Fibroblast of skin of left quadriceps (primary cell): ENCODE measurements at regions not wholly inside any gene's neighbourhood (a gene's known extent, or its start where the extent isn't known, plus 50 kb on each side); places are given as distances from the start of the nearest gene placed in this dataset.

Experiments
- DNase-seq, 2 experiments: peaks; one replicate each; pipeline ENCODE4 v3.0.0-alpha.2; 2013; ENCODE audit warnings: low read depth in 2 of 2

GRCh38 chr6:82072121-82072521, 175.4 kb downstream of the IBTK start:
- DNase-seq = peak in 1 of 2 experiments; percentile 25

DNA sequence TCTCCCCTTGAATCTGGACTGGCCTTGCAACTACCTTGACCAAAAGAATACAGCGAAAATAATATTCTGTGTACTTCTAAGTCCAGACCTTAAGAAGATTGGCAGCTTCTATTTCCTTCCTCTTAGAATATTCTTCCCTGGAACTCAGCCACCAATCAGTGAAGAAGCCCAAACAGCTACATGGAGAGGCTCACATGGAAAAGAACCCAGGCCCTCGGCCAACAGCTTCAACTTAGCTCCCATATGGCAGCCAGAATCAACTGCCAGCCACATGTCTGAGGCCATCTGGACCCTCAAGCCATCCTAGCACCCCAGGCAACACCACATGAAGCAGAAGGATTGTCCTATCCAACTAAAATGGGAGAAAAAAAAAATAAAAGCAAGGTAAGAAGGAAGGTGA, 178.8 kb downstream of the IBTK start:
- no peak for DNase-seq

DNA sequence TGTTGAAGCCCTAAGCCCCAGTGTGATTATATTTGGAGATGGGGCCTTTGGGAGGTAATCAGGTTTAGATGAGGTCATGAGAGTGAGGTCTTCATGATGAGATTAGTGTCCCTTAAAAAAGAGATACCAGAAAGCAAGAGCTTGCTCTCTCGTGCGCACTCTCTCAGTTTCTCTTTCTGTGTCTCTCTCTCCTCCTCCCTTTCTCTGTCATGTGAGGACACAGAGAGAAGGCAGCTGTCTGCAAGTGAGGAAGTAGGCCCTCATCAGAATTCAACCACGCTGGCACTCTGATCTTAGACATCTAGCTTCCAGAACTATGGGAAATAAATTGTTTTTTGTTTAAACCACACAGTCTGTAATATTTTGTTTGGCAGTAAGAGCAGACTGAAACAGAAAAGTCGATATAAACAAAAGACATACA, 180.5 kb downstream of the IBTK start:
- DNase-seq = no peak

DNA sequence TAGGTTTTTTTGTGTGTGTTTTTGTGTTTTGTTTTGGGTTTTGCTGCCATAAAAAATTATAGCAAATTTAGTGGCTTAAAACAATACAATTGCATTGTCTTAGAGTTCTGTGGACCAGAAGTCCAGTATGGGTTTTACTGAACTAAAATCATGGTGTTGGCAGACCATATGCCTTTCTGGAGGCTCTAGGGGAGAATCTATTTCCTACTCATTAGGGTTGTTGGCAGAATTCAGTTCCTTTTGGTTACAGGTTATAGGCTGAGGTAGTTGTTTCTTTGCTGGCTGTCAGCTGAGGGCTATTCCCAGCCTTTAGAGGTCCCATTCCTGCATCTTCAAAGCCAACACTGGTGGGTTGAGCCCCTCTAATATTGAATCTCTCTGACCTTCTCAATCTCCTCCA, 181.3 kb downstream of the IBTK start:
- no peak for DNase-seq

DNA sequence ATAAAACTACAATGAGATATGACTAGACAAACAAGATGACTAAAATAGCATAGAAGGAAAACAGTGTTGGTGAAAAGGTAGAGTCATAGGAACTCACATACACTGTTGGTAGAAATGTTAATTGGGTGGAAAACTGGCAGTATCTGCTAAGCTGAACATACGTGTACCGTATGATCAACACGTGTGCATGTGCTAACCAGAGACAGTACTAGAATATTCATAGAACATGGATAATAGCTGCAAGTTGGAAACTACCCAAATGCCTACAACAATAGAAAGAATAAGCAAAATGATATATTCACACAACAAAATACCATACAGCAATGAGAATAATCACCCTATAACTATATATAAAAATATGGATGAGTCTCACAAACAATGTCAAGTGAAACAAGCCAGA, 184.0 kb downstream of the IBTK start:
- no peak for DNase-seq

GRCh38 chr6:82062219-82062618, 185.3 kb downstream of the IBTK start:
- DNase-seq = no peak

DNA sequence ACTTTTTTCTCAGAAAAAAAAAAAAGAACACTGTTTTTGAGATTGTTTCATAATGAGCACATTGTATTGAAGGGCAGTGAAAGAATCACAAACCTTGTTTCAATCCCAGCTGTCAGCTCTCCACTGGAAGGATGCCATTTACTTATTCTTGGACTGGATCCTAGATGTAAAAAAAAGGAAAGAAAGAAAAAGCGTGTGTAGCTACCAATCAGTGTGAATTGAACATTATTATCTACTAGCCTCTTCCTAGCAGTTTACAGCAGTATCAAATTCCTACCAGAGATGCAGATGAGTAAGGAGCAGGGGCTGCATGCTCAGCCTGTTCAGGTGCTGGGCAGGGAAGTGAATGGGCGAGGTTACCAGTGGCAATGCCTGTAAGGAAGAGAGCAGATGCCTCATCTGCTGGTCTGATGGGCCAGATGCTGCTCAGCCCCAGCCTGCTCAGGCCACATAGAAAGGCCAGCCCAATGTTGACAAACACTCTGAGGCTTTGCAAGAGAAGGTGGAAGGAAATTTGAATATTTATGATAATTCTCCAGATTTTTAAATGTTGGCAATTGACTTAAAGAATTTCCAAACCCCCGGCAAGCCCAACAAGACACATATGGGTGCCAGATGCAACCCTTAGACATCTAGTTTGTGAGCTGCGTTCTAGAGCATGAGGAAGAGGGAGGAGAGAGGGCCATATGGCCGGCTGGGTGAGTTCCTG, 189.5 kb downstream of the IBTK start:
- peak; percentile 81 to 86 for DNase-seq

- DNase-seq = no peak
Measured at GRCh38 chr6:82056567-82056966, 191.0 kb downstream of the IBTK start.

DNA sequence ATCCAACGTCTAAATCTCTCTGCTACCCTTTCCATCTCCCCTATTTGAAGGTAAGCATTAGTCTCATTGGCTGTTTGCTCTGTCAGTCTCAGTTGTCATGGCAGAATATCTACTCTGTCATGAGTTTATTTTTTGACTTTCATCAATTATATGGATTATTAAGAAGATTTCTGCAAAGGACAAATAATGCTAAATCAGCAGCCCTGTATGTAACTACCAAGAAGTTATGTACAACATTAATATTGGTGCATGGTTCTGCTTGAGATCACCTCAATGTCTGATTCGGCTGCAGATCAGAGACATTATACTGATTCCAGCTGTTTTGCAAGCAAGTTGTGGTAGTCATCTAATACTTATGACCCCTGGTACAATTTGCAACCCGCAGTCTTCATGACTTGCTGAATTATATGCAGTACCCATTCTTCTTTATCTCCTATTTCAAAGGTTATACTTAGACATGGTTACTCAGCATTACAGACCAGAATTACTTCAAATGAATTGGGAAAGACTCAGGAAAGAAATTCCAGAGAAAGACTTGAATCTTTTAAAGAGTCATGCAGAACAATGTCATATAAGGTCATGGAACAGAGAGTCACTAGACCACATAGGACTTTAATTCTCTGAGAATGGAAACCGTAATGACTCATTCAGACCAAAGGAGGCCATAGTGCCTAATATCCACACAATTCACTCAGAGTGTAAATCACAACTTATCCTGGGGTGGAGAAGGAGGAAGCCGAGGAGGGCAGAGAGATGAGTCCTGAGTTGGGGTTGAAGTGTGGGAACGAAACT, 201.4 kb downstream of the IBTK start:
- peak; percentile 72 to 75 for DNase-seq

DNA sequence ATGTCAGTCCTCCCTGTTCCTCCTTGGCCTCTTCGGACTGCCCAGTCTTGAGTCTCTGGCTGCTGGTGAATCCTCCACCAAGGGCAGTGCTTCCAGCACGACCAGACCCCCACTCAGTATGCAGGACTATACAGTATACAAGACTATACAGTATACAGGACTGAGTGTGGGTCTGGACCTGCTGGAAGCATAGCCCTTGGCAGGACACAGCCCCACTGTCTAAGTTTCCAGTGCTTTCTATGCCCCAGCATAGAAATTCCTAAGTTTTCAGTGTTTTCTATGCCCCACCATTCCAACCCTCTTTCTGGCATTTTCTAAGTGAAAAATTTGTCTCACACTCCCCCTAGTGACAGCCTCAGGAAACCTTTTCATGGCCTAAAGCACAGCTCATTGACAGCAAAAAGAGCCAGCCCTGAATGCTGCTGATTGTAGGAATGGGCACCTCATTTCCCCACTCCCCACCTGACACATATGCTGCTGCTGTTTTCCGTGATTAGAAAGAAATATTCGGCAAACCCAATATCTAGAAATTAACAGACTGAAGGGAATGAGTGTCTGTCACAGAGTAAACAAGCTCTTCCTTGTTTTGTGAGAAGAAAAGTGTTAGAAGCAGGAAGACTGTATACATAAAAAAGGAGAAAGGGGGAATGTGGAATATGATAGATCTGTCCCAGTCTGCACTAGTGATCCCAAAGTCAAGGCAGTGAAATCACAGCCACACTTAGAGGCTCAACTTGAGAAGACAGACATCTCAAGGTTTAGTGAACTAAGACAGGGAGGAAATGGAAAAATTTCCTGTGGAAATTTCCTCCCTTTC, 206.9 kb downstream of the IBTK start:
- DNase-seq = peak; percentile 57 to 58

DNA sequence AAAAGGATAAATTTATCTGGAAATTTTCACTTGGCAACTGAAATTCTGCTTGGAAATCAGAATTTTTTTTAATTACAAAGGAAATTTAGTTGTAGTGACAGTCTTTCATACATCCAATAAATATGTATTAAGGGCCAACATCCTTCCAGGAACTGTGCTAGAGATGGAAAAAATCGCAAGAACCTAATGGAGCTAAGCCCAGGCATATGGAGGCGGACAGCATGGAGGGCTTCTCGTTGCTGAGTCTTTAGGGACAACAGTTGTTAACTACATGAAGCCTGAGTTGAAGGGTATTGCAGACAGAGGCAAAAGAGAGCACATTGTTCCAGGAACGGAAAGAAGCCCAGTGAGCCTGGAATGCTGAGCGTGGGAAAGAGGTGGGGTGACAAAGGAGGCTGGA, 208.9 kb downstream of the IBTK start:
- DNase-seq = no peak

GRCh38 chr6:82035526-82035925, 212.0 kb downstream of the IBTK start:
- no peak for DNase-seq

DNA sequence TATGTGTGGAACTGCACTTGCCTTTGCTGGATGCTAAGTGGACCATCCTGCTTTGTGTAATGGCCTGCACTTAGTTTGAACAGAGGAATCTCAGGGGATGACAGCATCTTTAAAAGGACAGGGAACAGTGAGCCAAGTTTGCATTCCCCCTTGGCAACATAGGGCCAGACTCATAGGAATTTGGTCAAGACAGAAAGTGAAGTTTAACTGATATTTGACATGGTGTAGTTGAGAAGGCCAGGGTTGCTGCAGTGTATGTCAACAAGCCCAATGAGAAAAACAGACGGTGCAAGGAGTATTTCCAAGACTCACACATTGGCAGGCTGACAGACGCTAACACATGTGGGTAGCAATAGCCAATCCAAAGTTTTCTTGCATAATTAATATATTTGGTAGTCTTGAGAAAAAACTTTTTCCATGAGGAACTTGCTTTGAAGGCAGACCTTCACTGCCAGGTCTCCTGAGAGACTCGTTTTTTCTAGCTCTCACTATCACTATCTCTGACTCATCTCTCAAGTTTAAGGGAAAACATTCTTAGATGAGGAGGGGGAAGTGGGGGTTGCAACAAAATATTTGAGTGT, 213.8 kb downstream of the IBTK start:
- no peak for DNase-seq

DNA sequence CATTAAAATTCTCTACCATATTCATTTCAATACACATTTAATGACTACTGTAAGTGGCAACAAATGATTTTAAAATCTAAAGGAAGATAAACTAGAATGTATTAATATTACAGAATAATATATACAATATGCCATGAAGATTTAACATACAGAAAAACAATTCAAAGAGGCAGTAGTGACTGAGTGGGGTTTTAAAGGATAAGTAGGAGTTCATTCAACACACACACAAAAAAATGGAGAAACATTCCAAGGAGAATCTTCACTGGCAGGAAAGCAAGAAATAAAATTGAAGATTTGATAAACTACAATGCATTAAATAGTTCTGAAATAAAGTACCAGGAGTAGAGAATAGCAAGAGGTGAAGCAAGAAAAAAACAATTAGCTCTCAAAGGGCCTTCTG, 215.1 kb downstream of the IBTK start:
- DNase-seq = no peak

DNA sequence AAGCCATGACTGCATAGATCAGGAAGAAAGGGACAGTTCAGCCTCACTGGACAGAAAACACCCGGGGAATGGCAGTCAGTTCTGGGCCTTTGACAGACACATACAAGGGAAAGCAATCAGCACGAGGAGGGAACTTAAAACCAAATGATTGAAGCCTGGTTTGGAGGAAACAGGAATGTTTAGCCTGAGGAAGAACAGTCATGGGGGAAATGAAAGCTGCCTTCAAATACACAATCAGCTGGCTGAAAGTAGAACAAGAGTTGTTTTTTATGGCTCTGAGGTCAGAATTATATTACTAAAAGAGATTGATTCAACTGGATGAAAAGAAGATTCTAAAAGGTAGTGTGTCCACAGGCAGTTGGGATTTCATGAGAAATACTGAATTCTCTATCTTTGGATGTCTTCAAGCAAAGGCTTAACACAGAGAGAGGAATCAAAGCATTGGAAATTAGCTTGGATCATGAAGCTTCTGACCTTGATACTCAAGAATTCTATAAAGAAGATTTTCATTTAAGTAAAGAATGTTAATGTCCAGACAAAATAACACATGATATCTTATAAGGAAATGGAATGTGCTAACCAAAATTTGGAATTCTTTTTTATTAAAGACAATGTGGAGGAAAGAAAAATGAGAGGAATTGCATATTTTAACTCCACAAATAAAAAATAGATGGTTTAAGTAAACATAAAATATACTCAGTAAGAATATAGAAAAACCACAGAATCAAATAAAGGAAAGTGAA, 216.6 kb downstream of the IBTK start:
- DNase-seq = peak in 1 of 2 experiments; percentile 36

GRCh38 chr6:82030301-82030700, 217.2 kb downstream of the IBTK start:
- DNase-seq = no peak

- DNase-seq = peak in 1 of 2 experiments; percentile 38
Measured at GRCh38 chr6:82025271-82025670, 222.3 kb downstream of the IBTK start.

DNA sequence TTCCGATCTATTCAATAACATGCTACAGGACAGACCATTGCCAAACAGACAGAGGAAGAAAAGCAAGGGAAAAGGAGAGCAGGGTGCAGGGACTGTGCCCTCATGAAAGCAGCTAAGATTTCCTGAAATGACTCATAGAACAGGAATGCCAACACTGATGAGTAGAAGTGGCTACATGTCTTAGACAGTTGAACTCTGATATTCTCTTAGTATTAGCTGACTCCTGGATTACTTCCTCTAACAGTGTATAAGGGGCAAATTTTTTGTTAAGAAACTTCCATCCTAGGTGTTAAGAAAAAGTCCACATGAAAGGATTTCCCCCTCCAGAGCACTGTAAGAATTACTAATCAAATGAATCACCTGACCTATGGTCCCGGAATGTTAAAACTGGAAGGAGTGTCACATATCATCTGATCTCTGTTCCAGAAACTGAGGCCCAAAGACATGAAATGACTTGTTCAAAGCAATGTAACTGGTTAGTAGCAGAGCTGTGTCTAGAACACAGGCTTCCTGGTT, 224.9 kb downstream of the IBTK start:
- DNase-seq = peak in 1 of 2 experiments; percentile 59

GRCh38 chr6:82017773-82018172, 229.8 kb downstream of the IBTK start:
- no peak for DNase-seq

- no peak for DNase-seq
Measured at GRCh38 chr6:82017288-82017687, 230.3 kb downstream of the IBTK start.

GRCh38 chr6:82015526-82015925, 232.0 kb downstream of the IBTK start:
- DNase-seq = no peak
